B cell (primary cell): ENCODE measurements at regions not wholly inside any gene's neighbourhood (a gene's known extent, or its start where the extent isn't known, plus 50 kb on each side); places are given as distances from the start of the nearest gene placed in this dataset.

Source experiments
- ATAC-seq: fragments of 200-7000 bp; cut with Tn5 transposase; one replicate; pipeline ENCODE4 v1.10.0; 2021; ENCODE audit warnings: low read depth, mild to moderate bottlenecking, moderate number of reproducible peaks, moderate library complexity
- CTCF ChIA-PET: fragments of 350-600 bp; sonication (Branson Sonifier 250); formaldehyde crosslinking; loops from one replicate; lab custom pipeline; 2021; ENCODE audit warnings: antibody characterized with exemption, inconsistent platforms; lab: Charles Lee
- POLR2A ChIA-PET: fragments of 350-600 bp; sonication (Branson Sonifier 250); formaldehyde crosslinking; loops from one replicate; lab custom pipeline; 2021; ENCODE audit warnings: antibody characterized with exemption; lab: Charles Lee
- DNase-seq: peaks from one replicate; pipeline ENCODE4 v3.0.0; 2013
- H2AFZ ChIP-seq: 2 replicates; pipeline ENCODE4 v1.6.1; 2012; ENCODE audit warnings: mild to moderate bottlenecking, low read depth, low read length; ENCODE audit not compliant: insufficient read depth, poor library complexity, severe bottlenecking
- H3K27ac ChIP-seq, 2 donors: 1 replicate in 1 of 2; 2 replicates in 1 of 2; pipeline ENCODE4 v1.5.1; 2012 to 2013; ENCODE audit warnings: low read length in 2 of 2, mild to moderate bottlenecking in 2 of 2, moderate library complexity in 1 of 2
- H3K27me3 ChIP-seq, 4 experiments: fragments of 200-600 bp in 1 of 4; sonication (generic) in 1 of 4; replicated peaks in 1 of 4; 1 replicate in 2 of 4; 2 replicates in 2 of 4; pipeline versions ENCODE4 v1.6.1 to v1.7.0; 2013 to 2016; ENCODE audit warnings: low read length in 3 of 4, mild to moderate bottlenecking in 2 of 4, mixed read lengths in 1 of 4, moderate library complexity in 1 of 4; ENCODE audit not compliant: insufficient read depth in 4 of 4, control insufficient read depth in 3 of 4; ENCODE audit errors: control extremely low read depth in 1 of 4
- H3K36me3 ChIP-seq, 2 experiments: replicated peaks in 1 of 2; 1 replicate in 1 of 2; 2 replicates in 1 of 2; pipeline versions ENCODE4 v1.6.1 to v1.7.1; 2013; ENCODE audit warnings: low read length in 1 of 2; ENCODE audit not compliant: insufficient read depth in 2 of 2, control insufficient read depth in 1 of 2; ENCODE audit errors: control extremely low read depth in 1 of 2, extremely low read depth in 1 of 2
- H3K4me1 ChIP-seq, 2 donors: fragments of 200-600 bp in 1 of 2; sonication (generic) in 1 of 2; 1 replicate in 1 of 2; 2 replicates in 1 of 2; pipeline versions ENCODE4 v1.5.1 to v1.6.1; 2013 to 2017; ENCODE audit warnings: low read length in 2 of 2; ENCODE audit not compliant: control insufficient read depth in 2 of 2, insufficient read depth in 2 of 2
- H3K4me2 ChIP-seq: replicated peaks from 2 replicates; pipeline ENCODE3; 2012; ENCODE audit warnings: mild to moderate bottlenecking, low read depth, low read length; ENCODE audit not compliant: poor library complexity, severe bottlenecking
- H3K4me3 ChIP-seq, 5 experiments: fragments of 200-600 bp in 1 of 5; sonication (generic) in 1 of 5; 1 replicate in 3 of 5; 2 replicates in 2 of 5; pipeline versions ENCODE4 v1.5.1 to v1.7.0; 2011 to 2016; ENCODE audit warnings: low read length in 4 of 5, mild to moderate bottlenecking in 4 of 5, low read depth in 2 of 5, control low read depth in 1 of 5, moderate library complexity in 1 of 5; ENCODE audit not compliant: insufficient read depth in 1 of 5; ENCODE audit errors: control extremely low read depth in 1 of 5, extremely low read depth in 1 of 5
- H3K79me2 ChIP-seq: fragments of 200-600 bp; sonication (generic); one replicate; pipeline ENCODE4 v1.6.0; 2016; ENCODE audit warnings: low read length; ENCODE audit not compliant: control insufficient read depth, insufficient read depth
- H3K9ac ChIP-seq: fragments of 200-600 bp; sonication (generic); 2 replicates; pipeline ENCODE4 v1.6.1; 2017; ENCODE audit warnings: mild to moderate bottlenecking, low read length, moderate library complexity
- H3K9me3 ChIP-seq, 3 donors: one replicate each; pipeline versions ENCODE4 v1.6.1 to v1.7.1; 2013; ENCODE audit warnings: low read length in 2 of 3; ENCODE audit not compliant: control insufficient read depth in 2 of 3, insufficient read depth in 1 of 3; ENCODE audit errors: control extremely low read depth in 1 of 3
- H4K20me1 ChIP-seq: 2 replicates; pipeline ENCODE4 v1.6.0; 2012; ENCODE audit warnings: mild to moderate bottlenecking, low read length; ENCODE audit not compliant: insufficient read depth, control insufficient read depth, poor library complexity, severe bottlenecking
- H3K27ac Mint-ChIP-seq: one replicate; pipeline ENCODE4 v1.8.0; 2021; ENCODE audit warnings: mixed read lengths
- H3K27me3 Mint-ChIP-seq: one replicate; pipeline ENCODE4 v1.8.0; 2021; ENCODE audit warnings: mixed read lengths
- H3K4me1 Mint-ChIP-seq: one replicate; pipeline ENCODE4 v1.8.0; 2021; ENCODE audit warnings: mixed read lengths
- H3K4me3 Mint-ChIP-seq: one replicate; pipeline ENCODE4 v1.8.0; 2021; ENCODE audit warnings: mixed read lengths
- H3K9me3 Mint-ChIP-seq: one replicate; pipeline ENCODE4 v1.8.0; 2022; ENCODE audit warnings: mixed read lengths; ENCODE audit not compliant: insufficient read depth
- EZH2 ChIP-seq: IDR thresholded peaks from 2 replicates; pipeline ENCODE4 v1.6.1; 2012; ENCODE audit warnings: borderline replicate concordance, low read depth, mild to moderate bottlenecking, moderate library complexity, low read length; ENCODE audit not compliant: insufficient read depth, poor library complexity, severe bottlenecking
- WGBS: methylation state at CpG from one replicate; pipeline ENCODE4 v1.1.5; 2013; ENCODE audit warnings: missing lambda C conversion rate; ENCODE audit not compliant: insufficient coverage; 5-methylcytosine and 5-hydroxymethylcytosine counted together
- intact Hi-C: fragments of 100-400 bp; cut with micrococcal nuclease; formaldehyde crosslinking; loops from one replicate; pipeline ENCODE4 v1.10.0; 2022
- TF ChIP-seq, protein P1 (sequence below): fragments of 200-600 bp; IDR thresholded peaks from one replicate; pipeline ENCODE4 v1.8.0; 2022; ENCODE audit warnings: antibody characterized with exemption, mild to moderate bottlenecking

DNA sequence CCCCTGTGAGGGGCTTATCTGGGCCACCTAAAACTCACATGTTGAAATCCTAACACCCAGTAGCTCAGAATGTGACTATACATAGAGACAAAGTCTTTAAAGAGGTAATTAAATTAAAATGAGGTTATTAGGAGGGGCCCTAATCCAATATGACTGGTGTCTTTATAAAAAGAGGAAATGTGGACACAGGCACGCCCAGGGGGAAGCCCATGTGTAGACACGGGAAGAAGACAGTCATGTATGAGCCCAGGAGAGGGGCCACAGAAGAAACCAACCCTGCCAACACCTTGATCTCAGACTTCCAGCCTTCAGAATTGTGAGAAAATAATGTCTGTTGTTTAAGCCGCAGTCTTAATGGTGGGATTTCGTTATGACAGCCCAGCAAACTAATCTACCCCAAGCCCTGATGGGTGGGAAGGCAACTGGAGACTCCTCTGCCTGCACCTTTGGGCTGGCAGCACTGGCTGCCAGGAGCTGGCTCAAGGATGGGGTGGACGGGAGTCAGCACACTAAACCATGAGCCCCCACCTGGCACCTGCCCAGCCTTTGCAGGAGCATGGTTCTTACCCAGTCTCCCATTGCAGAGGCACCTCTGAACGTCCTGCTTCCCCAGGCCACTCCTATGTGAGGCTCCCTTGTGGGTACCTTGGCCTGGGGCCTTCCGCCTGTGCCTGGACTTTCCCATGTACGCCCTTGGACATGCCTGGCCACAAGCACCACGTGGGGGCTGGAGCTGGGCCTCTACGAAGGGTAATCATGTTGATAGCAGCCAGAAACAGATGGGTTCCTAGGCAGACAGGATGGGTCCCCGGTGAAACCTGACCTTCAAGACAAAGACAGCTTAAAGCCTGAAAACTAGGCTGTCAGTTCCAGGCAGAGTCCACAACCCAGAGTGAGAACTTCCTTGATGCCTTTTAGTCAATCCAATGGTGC is 57.1 kb upstream of the DMRTB1 start:
- H3K79me2 ChIP-seq, result no peaks in the 10 kb centered on the region
- H3K4me1 Mint-ChIP-seq, result no peaks in the 10 kb centered on the region
- no peak overlapping the region for H2AFZ ChIP-seq
- H3K27me3 Mint-ChIP-seq, result peaks cover 25% of the 10 kb centered on the region
- H3K4me2 ChIP-seq, result no peak overlapping the region
- H3K27ac Mint-ChIP-seq, result no peak overlapping the region
- H3K27ac ChIP-seq, result no peak overlapping the region
- no peaks in the 10 kb centered on the region for H3K4me1 ChIP-seq
- no peaks in the 10 kb centered on the region for H3K9me3 ChIP-seq
- CTCF ChIA-PET, result interaction anchor here (0.8 to 2.6 kb wide), 2 partner anchors 9 to 123 kb away, joined by 3 to 15 read pairs; no protein-coding TSS in a partner anchor
- DNase-seq, result no peak
- H3K27me3 ChIP-seq, result peaks cover 0 to 11% (median 0%) of the 10 kb centered on the region in 4 experiments
- no peak overlapping the region for H3K9ac ChIP-seq
- H3K9me3 Mint-ChIP-seq, result no peaks in the 10 kb centered on the region
- 90% methylated on average over 8 of the region's 11 CpGs for WGBS
- H3K4me3 Mint-ChIP-seq, result no peak overlapping the region
- intact Hi-C loops, result no loop called here
- TF ChIP-seq, protein P1, sequence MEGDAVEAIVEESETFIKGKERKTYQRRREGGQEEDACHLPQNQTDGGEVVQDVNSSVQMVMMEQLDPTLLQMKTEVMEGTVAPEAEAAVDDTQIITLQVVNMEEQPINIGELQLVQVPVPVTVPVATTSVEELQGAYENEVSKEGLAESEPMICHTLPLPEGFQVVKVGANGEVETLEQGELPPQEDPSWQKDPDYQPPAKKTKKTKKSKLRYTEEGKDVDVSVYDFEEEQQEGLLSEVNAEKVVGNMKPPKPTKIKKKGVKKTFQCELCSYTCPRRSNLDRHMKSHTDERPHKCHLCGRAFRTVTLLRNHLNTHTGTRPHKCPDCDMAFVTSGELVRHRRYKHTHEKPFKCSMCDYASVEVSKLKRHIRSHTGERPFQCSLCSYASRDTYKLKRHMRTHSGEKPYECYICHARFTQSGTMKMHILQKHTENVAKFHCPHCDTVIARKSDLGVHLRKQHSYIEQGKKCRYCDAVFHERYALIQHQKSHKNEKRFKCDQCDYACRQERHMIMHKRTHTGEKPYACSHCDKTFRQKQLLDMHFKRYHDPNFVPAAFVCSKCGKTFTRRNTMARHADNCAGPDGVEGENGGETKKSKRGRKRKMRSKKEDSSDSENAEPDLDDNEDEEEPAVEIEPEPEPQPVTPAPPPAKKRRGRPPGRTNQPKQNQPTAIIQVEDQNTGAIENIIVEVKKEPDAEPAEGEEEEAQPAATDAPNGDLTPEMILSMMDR, result no peak
- TF ChIP-seq EZH2, result no peak
- POLR2A ChIA-PET, result no interaction called here
- H3K4me3 ChIP-seq, result no peak overlapping the region
- no peaks in the 10 kb centered on the region for H3K36me3 ChIP-seq
- ATAC-seq, result no peak
- no peaks in the 10 kb centered on the region for H4K20me1 ChIP-seq
